Endothelial cell of umbilical vein (primary cell): ENCODE measurements at regions not wholly inside any gene's neighbourhood (a gene's known extent, or its start where the extent isn't known, plus 50 kb on each side); places are given as distances from the start of the nearest gene placed in this dataset.

Source experiments
- BruUV-seq: library from RNA; stranded (reverse); fragments of 400-500 nt; replicated peaks from 2 replicates; lab custom pipeline; 2021; lab: Mats Ljungman, UMichigan
- CTCF ChIA-PET: fragments of 300-600, 350-600 bp; sonication (Branson Sonifier 250); formaldehyde crosslinking; loops from one replicate; lab custom pipeline; 2021; ENCODE audit warnings: antibody characterized with exemption, inconsistent platforms; lab: Charles Lee
- POLR2A ChIA-PET: fragments of 300-600, 350-600 bp; sonication (Branson Sonifier 250); formaldehyde crosslinking; loops from one replicate; lab custom pipeline; 2021; ENCODE audit warnings: antibody characterized with exemption, inconsistent platforms; lab: Charles Lee
- DNase-seq: peaks from one replicate; pipeline ENCODE4 v3.0.0-alpha.2; 2011; ENCODE audit warnings: low read depth, low spot score
- FAIRE-seq: peaks from 2 replicates; lab custom pipeline; 2011; peaks lifted over from hg19 to GRCh38; lab: Jason Lieb, UNC
- H2AFZ ChIP-seq: 2 replicates; pipeline ENCODE4 v1.6.0; 2012; ENCODE audit warnings: low read depth, low read length, control low read depth, inconsistent platforms
- H3K27ac ChIP-seq: 2 replicates; pipeline ENCODE4 v1.5.1; 2011; ENCODE audit warnings: low read depth, mild to moderate bottlenecking, control low read depth, low read length, moderate library complexity; ENCODE audit not compliant: insufficient read depth
- H3K27me3 ChIP-seq, 2 experiments: 2 replicates each; pipeline versions ENCODE4 v1.6.0 to v1.6.1; 2011; ENCODE audit warnings: low read length in 2 of 2, mixed read lengths in 1 of 2; ENCODE audit not compliant: control insufficient read depth in 2 of 2, insufficient read depth in 2 of 2
- H3K36me3 ChIP-seq, 2 experiments: 2 replicates in 1 of 2; 3 replicates in 1 of 2; pipeline ENCODE4 v1.5.1; 2011; ENCODE audit warnings: low read length in 2 of 2, mild to moderate bottlenecking in 1 of 2, moderate library complexity in 1 of 2; ENCODE audit not compliant: control insufficient read depth in 2 of 2, insufficient read depth in 2 of 2; ENCODE audit errors: extremely low read depth in 1 of 2
- H3K4me1 ChIP-seq: 3 replicates; pipeline ENCODE4 v1.5.1; 2011; ENCODE audit warnings: mild to moderate bottlenecking, low read length; ENCODE audit not compliant: control insufficient read depth, insufficient read depth; ENCODE audit errors: extremely low read depth
- H3K4me2 ChIP-seq: 2 replicates; pipeline ENCODE4 v1.6.1; 2011; ENCODE audit warnings: low read length, control low read depth, mixed read lengths; ENCODE audit not compliant: insufficient read depth
- H3K4me3 ChIP-seq, 3 experiments: fragments of 200-600 bp in 1 of 3; sonication (generic), shearing (Covaris generic) in 1 of 3; replicated peaks in 1 of 3; 2 replicates each; pipeline ENCODE4 v1.5.1; 2011 to 2016; ENCODE audit warnings: control low read depth in 3 of 3, low read length in 3 of 3, mild to moderate bottlenecking in 2 of 3, inconsistent platforms in 1 of 3, low read depth in 1 of 3, moderate library complexity in 1 of 3; ENCODE audit not compliant: insufficient read depth in 1 of 3
- H3K79me2 ChIP-seq: 2 replicates; pipeline ENCODE4 v1.6.0; 2012; ENCODE audit warnings: low read length, inconsistent platforms; ENCODE audit not compliant: control insufficient read depth, insufficient read depth
- H3K9ac ChIP-seq: replicated peaks from 2 replicates; pipeline ENCODE3; 2011; ENCODE audit warnings: low read length, control low read depth; ENCODE audit not compliant: insufficient read depth; ENCODE audit errors: extremely low read depth
- H3K9me1 ChIP-seq: replicated peaks from 3 replicates; pipeline ENCODE4 v1.6.0; 2011; ENCODE audit warnings: mild to moderate bottlenecking, low read length; ENCODE audit not compliant: control insufficient read depth, insufficient read depth; ENCODE audit errors: extremely low read depth
- H3K9me3 ChIP-seq: replicated peaks from 2 replicates; pipeline ENCODE4 v1.5.1; 2012; ENCODE audit warnings: low read length, inconsistent platforms; ENCODE audit not compliant: control insufficient read depth, insufficient read depth
- H4K20me1 ChIP-seq: replicated peaks from 2 replicates; pipeline ENCODE3; 2011; ENCODE audit warnings: mild to moderate bottlenecking, low read length; ENCODE audit not compliant: control insufficient read depth, insufficient read depth; ENCODE audit errors: extremely low read depth
- EZH2 ChIP-seq: IDR thresholded peaks from 2 replicates; pipeline ENCODE4 v1.6.1; 2012; ENCODE audit warnings: borderline replicate concordance, low read depth, mild to moderate bottlenecking, moderate library complexity, low read length, inconsistent platforms; ENCODE audit not compliant: severe bottlenecking
- FOS ChIP-seq: IDR thresholded peaks from 2 replicates; pipeline ENCODE4 v1.6.1; 2011; ENCODE audit warnings: mild to moderate bottlenecking, low read length, moderate library complexity, borderline replicate concordance; ENCODE audit not compliant: insufficient read depth
- GATA2 ChIP-seq: IDR thresholded peaks from 2 replicates; pipeline ENCODE4 v1.7.0; 2011; ENCODE audit warnings: low read depth, mild to moderate bottlenecking, moderate library complexity, mixed read lengths, low read length; ENCODE audit not compliant: insufficient read length, insufficient read depth
- JUN ChIP-seq: IDR thresholded peaks from 2 replicates; pipeline ENCODE4 v1.6.1; 2011; ENCODE audit warnings: borderline replicate concordance, low read depth; ENCODE audit not compliant: insufficient read length, insufficient read depth
- MYC ChIP-seq: IDR thresholded peaks from one replicate; pipeline ENCODE4 v1.6.1; 2011; ENCODE audit warnings: mild to moderate bottlenecking, low read depth, low read length
- POLR2A ChIP-seq: IDR thresholded peaks from 2 replicates; pipeline ENCODE4 v1.6.1; 2012; ENCODE audit warnings: low read depth, mild to moderate bottlenecking, control low read depth, low read length
- POLR2AphosphoS5 ChIP-seq: IDR thresholded peaks from 2 replicates; pipeline ENCODE4 v1.6.1; 2012; ENCODE audit warnings: low read depth, mild to moderate bottlenecking, control low read depth, low read length, moderate library complexity; ENCODE audit not compliant: insufficient read depth
- dilution Hi-C: fragments of 300-500 bp; cut with MboI; formaldehyde crosslinking; loops from one replicate; pipeline ENCODE4 v1.15.0; 2019; ENCODE audit warnings: low sequenced_read_pairs; ENCODE audit not compliant: extremely low pct_ligation_motif_present
- intact Hi-C: fragments of 100-400 bp; cut with micrococcal nuclease; formaldehyde crosslinking; loops from one replicate; pipeline ENCODE4 v1.10.0; 2022
- TF ChIP-seq, protein P1 (sequence below), 2 donors: IDR thresholded peaks; 1 replicate in 1 of 2; 2 replicates in 1 of 2; pipeline ENCODE4 v1.5.1; 2011; ENCODE audit warnings: low read length in 2 of 2, mild to moderate bottlenecking in 2 of 2, moderate library complexity in 2 of 2, control low read depth in 1 of 2, inconsistent platforms in 1 of 2, low read depth in 1 of 2; ENCODE audit not compliant: insufficient read depth in 1 of 2; ENCODE audit errors: extremely low read depth in 1 of 2
- TF ChIP-seq, protein P2 (sequence below): IDR thresholded peaks from 2 replicates; pipeline ENCODE4 v1.6.1; 2011; ENCODE audit not compliant: insufficient read depth, insufficient read length

DNA sequence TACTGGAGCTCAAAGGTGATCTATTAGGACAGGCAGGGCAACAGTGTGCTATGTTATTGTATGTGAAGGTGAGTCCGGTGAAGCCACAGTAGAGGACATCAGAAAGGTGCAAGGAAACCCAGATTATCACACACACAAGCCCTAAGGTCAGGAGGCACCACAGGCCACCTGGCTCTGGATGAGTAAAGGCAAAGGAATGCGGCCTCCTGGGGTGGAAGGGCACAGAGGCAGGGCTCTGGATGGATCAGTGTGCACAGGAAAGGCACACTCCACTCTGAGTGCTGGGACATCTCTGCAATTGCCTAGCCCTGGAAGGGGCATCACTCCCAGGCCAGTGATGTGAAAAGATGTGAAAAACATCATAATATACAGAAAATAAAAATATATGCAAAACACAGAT lies 683.5 kb downstream of the TRIML1 start:
- Histone ChIP-seq H3K27ac (no peak overlapping the region), H2AFZ (no peak overlapping the region), H4K20me1 (no peaks in the 10 kb centered on the region), H3K9me1 (no peaks in the 10 kb centered on the region), H3K4me2 (no peak overlapping the region), H3K79me2 (no peaks in the 10 kb centered on the region), H3K4me1 (no peaks in the 10 kb centered on the region), H3K9ac (no peak overlapping the region), H3K27me3 (no peaks in the 10 kb centered on the region), H3K9me3 (peaks cover 5% of the 10 kb centered on the region), H3K36me3 (no peaks in the 10 kb centered on the region), H3K4me3 (no peak overlapping the region)
- intact Hi-C loops (no loop called here), dilution Hi-C loops (no loop called here)
- CTCF ChIA-PET = no interaction called here
- DNase-seq = no peak
- BruUV-seq = no TSS peak
- no peak for FAIRE-seq
- POLR2A ChIA-PET = no interaction called here
- TF ChIP-seq FOS (no peak), EZH2 (no peak), JUN (no peak), POLR2AphosphoS5 (no peak), POLR2A (no peak), GATA2 (no peak), MYC (no peak)
- TF ChIP-seq, protein P1, sequence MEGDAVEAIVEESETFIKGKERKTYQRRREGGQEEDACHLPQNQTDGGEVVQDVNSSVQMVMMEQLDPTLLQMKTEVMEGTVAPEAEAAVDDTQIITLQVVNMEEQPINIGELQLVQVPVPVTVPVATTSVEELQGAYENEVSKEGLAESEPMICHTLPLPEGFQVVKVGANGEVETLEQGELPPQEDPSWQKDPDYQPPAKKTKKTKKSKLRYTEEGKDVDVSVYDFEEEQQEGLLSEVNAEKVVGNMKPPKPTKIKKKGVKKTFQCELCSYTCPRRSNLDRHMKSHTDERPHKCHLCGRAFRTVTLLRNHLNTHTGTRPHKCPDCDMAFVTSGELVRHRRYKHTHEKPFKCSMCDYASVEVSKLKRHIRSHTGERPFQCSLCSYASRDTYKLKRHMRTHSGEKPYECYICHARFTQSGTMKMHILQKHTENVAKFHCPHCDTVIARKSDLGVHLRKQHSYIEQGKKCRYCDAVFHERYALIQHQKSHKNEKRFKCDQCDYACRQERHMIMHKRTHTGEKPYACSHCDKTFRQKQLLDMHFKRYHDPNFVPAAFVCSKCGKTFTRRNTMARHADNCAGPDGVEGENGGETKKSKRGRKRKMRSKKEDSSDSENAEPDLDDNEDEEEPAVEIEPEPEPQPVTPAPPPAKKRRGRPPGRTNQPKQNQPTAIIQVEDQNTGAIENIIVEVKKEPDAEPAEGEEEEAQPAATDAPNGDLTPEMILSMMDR (IDR thresholded peaks at IDR 0.05; ENCODE audit: extremely low read depth in 1 of 2, insufficient read depth in 1 of 2, low read depth in 1 of 2, low read length in 2 of 2) = no peak
- TF ChIP-seq, protein P2, sequence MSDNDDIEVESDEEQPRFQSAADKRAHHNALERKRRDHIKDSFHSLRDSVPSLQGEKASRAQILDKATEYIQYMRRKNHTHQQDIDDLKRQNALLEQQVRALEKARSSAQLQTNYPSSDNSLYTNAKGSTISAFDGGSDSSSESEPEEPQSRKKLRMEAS = no peak
